Heart left ventricle (tissue), 16 donors: ENCODE measurements at regions not wholly inside any gene's neighbourhood (a gene's known extent, or its start where the extent isn't known, plus 50 kb on each side); places are given as distances from the start of the nearest gene placed in this dataset.

Experiments used
- ATAC-seq, 4 donors: fragments of 200-7000 bp; cut with Tn5 transposase; one replicate each; pipeline ENCODE4 v1.9.1; 2020 to 2022; ENCODE audit warnings: moderate library complexity in 4 of 4, mild to moderate bottlenecking in 3 of 4, moderate number of reproducible peaks in 1 of 4
- DNase-seq, 5 donors: peaks; one replicate each; pipeline ENCODE4 v3.0.0-alpha.2; 2020
- H3K27ac ChIP-seq, 12 donors: fragments of 200-600 bp; sonication (generic) in 4 of 12; one replicate each; pipeline versions ENCODE4 v1.5.0 to v1.8.0; 2016 to 2022; ENCODE audit warnings: mild to moderate bottlenecking in 2 of 12
- H3K27me3 ChIP-seq, 9 donors: fragments of 200-600 bp; sonication (generic) in 2 of 9; one replicate each; pipeline versions ENCODE4 v1.5.1 to v1.8.0; 2016 to 2022; ENCODE audit warnings: mild to moderate bottlenecking in 3 of 9
- H3K36me3 ChIP-seq, 9 donors: fragments of 200-600 bp; sonication (generic) in 2 of 9; one replicate each; pipeline versions ENCODE4 v1.5.0 to v1.8.0; 2018 to 2022; ENCODE audit warnings: mild to moderate bottlenecking in 2 of 9
- H3K4me1 ChIP-seq, 12 donors: fragments of 200-600 bp; sonication (generic) in 4 of 12; one replicate each; pipeline versions ENCODE4 v1.5.0 to v1.8.0; 2016 to 2022; ENCODE audit warnings: mild to moderate bottlenecking in 3 of 12
- H3K4me3 ChIP-seq, 12 donors: fragments of 200-600 bp; sonication (generic) in 4 of 12; one replicate each; pipeline versions ENCODE4 v1.5.0 to v1.8.0; 2017 to 2022; ENCODE audit warnings: mild to moderate bottlenecking in 9 of 12, moderate library complexity in 4 of 12
- H3K9me3 ChIP-seq, 12 donors: fragments of 200-600 bp; sonication (generic) in 4 of 12; one replicate each; pipeline versions ENCODE4 v1.5.0 to v1.8.0; 2016 to 2022; ENCODE audit warnings: mild to moderate bottlenecking in 1 of 12
- POLR2A ChIP-seq, 2 donors: fragments of 450-650 bp; IDR thresholded peaks; one replicate each; pipeline ENCODE4 v1.6.1; 2017; ENCODE audit warnings: antibody characterized with exemption in 2 of 2, mild to moderate bottlenecking in 2 of 2, moderate library complexity in 2 of 2
- WGBS, 4 donors: extraction: QIAGEN DNeasy Blood & Tissue Kit in 2 of 4; methylation state at CpG; one replicate each; pipeline versions ENCODE4 v1.1.5 to v1.1.7; 2013 to 2018; 5-methylcytosine and 5-hydroxymethylcytosine counted together
- intact Hi-C, 10 donors: fragments of 100-400 bp; cut with DNase I; formaldehyde crosslinking; loops; one replicate each; pipeline versions ENCODE4 v1.11.1 to v1.14.2; 2022
- TF ChIP-seq, protein P1 (sequence below), 12 donors: fragments of 200-600 bp; sonication (generic) in 4 of 12; IDR thresholded peaks; one replicate each; pipeline versions ENCODE4 v1.5.0 to v1.8.0; 2018 to 2022; ENCODE audit warnings: antibody characterized with exemption in 12 of 12, mild to moderate bottlenecking in 5 of 12
- donor health status: ischemic (EF 13 %, LVEDD 7.1; RV severe dilation, severe dysfunction).
- donor health status: healthy with polysubstance abuse.
- donor health status: DM: no; HTN: yes; CAD: no.
- donor health status: DM: no; HTN: no; CAD: no.
- donor health status: ischemic (EF 25% LVEDD 6.9; RV normal size, moderate dysfunction).
- donor health status: ischemic (EF 25% LVEDD 5.7; RV mildly dilated, moderate dysfunction).
- donor health status: healthy.
- donor health status: DM: yes; HTN: yes; CAD: no.
- donor health status: ischemic (EF 35%, LVEDD 5.7; RV mildly dilated, moderate dysfunction).
- donor health status: nonischemic (EF 11% LVEDD 7.7; RV severe dilation, severe dysfunction).
- donor health status: DM: yes; HTN: yes; CAD: no.
- donor health status: PGD.
- donor health status: ischemic (EF 29% LVEDD 5.4; RV normal size, mild dysfunction).
- donor health status: nonischemic (EF 23%, LVEDD 6.1; RV moderate dilation, normal function).

- H3K4me1 ChIP-seq: peaks cover 0 to 9% (median 0%) of the 10 kb centered on the region in 12 donors
- 93 to 97% (median 95%) methylated on average over 9 of the region's 9 CpGs for WGBS, 4 donors
- H3K4me3 ChIP-seq: no peak overlapping the region
- H3K27me3 ChIP-seq: no peaks in the 10 kb centered on the region
- intact Hi-C loops: loop anchor here in 1 of 10 donors (10.0 kb wide), 1 partner anchor 106 kb away; no protein-coding TSS in a partner anchor
- no peak overlapping the region for H3K27ac ChIP-seq
- TF ChIP-seq POLR2A (IDR thresholded peaks at IDR 0.05): no peak
- TF ChIP-seq, protein P1, sequence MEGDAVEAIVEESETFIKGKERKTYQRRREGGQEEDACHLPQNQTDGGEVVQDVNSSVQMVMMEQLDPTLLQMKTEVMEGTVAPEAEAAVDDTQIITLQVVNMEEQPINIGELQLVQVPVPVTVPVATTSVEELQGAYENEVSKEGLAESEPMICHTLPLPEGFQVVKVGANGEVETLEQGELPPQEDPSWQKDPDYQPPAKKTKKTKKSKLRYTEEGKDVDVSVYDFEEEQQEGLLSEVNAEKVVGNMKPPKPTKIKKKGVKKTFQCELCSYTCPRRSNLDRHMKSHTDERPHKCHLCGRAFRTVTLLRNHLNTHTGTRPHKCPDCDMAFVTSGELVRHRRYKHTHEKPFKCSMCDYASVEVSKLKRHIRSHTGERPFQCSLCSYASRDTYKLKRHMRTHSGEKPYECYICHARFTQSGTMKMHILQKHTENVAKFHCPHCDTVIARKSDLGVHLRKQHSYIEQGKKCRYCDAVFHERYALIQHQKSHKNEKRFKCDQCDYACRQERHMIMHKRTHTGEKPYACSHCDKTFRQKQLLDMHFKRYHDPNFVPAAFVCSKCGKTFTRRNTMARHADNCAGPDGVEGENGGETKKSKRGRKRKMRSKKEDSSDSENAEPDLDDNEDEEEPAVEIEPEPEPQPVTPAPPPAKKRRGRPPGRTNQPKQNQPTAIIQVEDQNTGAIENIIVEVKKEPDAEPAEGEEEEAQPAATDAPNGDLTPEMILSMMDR (IDR thresholded peaks at IDR 0.05): no peak
- no peaks in the 10 kb centered on the region for H3K36me3 ChIP-seq
- H3K9me3 ChIP-seq: no peaks in the 10 kb centered on the region
- ATAC-seq (no peak), DNase-seq (no peak)
Measured at GRCh38 chr7:106808967-106809635, 56.0 kb upstream of the PIK3CG start.

DNA sequence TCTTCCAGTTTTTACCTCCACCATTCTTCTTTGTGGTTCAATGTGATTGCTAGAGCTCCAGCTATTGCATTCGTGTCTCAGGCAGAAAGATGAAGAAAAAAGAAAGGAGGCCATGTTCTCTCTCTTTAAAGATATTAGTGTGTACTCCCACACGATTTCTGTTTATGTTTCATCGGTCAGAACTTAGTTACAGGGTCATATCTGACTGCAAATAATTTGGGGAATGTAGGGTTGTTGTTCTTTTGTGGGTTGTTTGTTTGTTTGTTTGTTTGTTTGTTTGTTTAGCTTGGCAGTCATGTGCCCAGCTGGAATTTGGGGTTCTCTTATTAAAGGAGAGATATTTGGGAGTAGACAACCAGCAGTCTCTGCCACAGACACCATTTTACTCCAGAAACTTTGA is 53.6 kb upstream of the PIK3CG start:
- Histone ChIP-seq H3K36me3 (no peaks in the 10 kb centered on the region), H3K9me3 (no peaks in the 10 kb centered on the region), H3K27me3 (no peaks in the 10 kb centered on the region), H3K4me1 (peaks cover 0 to 11% (median 2%) of the 10 kb centered on the region in 12 donors), H3K27ac (no peak overlapping the region), H3K4me3 (no peak overlapping the region)
- ATAC-seq (no peak), DNase-seq (no peak)
- intact Hi-C loops: loop anchor here in 1 of 10 donors (5.0 kb wide), 1 partner anchor 51 kb away; no protein-coding TSS in a partner anchor
- WGBS, 4 donors: 56 to 81% (median 66%) methylated on average over 3 of the region's 3 CpGs
- TF ChIP-seq, protein P1 (IDR thresholded peaks at IDR 0.05): no peak
- TF ChIP-seq POLR2A (IDR thresholded peaks at IDR 0.05): no peak

DNA sequence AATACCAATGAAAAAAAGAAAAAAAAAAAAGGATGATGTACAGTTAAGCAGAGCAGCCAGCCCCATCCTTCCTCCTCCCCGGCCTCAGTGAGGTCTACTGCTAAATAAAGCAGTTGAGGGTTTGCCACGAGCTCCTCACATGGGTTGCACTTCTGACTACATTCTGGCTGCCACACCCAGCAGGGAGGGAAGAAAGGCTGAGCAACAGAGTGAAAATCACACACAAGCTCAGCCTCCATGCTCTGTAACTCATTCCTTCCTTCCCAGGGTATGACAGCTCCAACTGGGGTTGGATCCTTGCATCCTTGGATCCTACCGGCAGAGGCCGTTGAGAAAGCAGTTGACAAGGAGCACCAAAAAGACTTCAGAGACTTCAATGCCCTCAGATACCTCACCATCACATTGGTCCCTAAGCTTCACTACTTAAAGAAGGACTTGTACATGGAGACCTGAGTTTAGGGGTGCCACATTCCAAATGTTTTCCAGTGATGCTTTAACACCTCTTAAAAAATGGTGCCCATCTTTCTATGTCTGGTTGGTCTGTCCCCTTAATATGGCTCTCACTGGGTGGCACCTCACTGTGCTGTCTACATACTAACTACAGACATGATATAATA is 52.9 kb upstream of the PIK3CG start:
- intact Hi-C loops: loop anchor here in 1 of 10 donors (5.0 kb wide), 1 partner anchor 50 kb away; no protein-coding TSS in a partner anchor
- no peaks in the 10 kb centered on the region for H3K27me3 ChIP-seq
- H3K4me1 ChIP-seq: peaks cover 0 to 11% (median 2%) of the 10 kb centered on the region in 12 donors
- ATAC-seq (peak; percentile 43 to 87 (median 71)), DNase-seq (peak in 3 of 5 donors; percentile 26 to 48 (median 26))
- no peaks in the 10 kb centered on the region for H3K36me3 ChIP-seq
- H3K4me3 ChIP-seq: no peak overlapping the region
- 54 to 68% (median 64%) methylated on average over 4 of the region's 4 CpGs for WGBS, 4 donors
- no peak overlapping the region for H3K27ac ChIP-seq
- no peaks in the 10 kb centered on the region for H3K9me3 ChIP-seq
- no peak for TF ChIP-seq POLR2A (IDR thresholded peaks at IDR 0.05)
- TF ChIP-seq, protein P1 (IDR thresholded peaks at IDR 0.05): no peak

- no peaks in the 10 kb centered on the region for H3K9me3 ChIP-seq
- no peaks in the 10 kb centered on the region for H3K36me3 ChIP-seq
- intact Hi-C loops: loop anchor here in 1 of 10 donors (5.0 kb wide), 1 partner anchor 48 kb away; no protein-coding TSS in a partner anchor
- ATAC-seq: no peak
- no peak for DNase-seq
- no peak for TF ChIP-seq POLR2A (IDR thresholded peaks at IDR 0.05)
- TF ChIP-seq, protein P1 (IDR thresholded peaks at IDR 0.05): no peak
- H3K27ac ChIP-seq: no peak overlapping the region
- no peaks in the 10 kb centered on the region for H3K27me3 ChIP-seq
- peaks cover 0 to 11% (median 2%) of the 10 kb centered on the region in 12 donors for H3K4me1 ChIP-seq
- no peak overlapping the region for H3K4me3 ChIP-seq
- WGBS, 4 donors: 68 to 77% (median 71%) methylated on average over 6 of the region's 6 CpGs
Measured at GRCh38 chr7:106813705-106814305, 51.3 kb upstream of the PIK3CG start.
